C4-2B (cell line): ENCODE measurements at regions not wholly inside any gene's neighbourhood (a gene's known extent, or its start where the extent isn't known, plus 50 kb on each side); places are given as distances from the start of the nearest gene placed in this dataset.

ENCODE experiments used
- H3K27ac ChIP-seq: fragments of 450-650 bp; 2 replicates; pipeline ENCODE4 v1.5.1; 2017
- ZFX ChIP-seq: fragments of 450-650 bp; IDR thresholded peaks from 2 replicates; pipeline ENCODE4 v1.6.1; 2017
- TF ChIP-seq, protein P1 (sequence below): fragments of 450-650 bp; conservative IDR thresholded peaks from 2 replicates; pipeline ENCODE4 v1.5.1; 2017; ENCODE audit warnings: mild to moderate bottlenecking

DNA sequence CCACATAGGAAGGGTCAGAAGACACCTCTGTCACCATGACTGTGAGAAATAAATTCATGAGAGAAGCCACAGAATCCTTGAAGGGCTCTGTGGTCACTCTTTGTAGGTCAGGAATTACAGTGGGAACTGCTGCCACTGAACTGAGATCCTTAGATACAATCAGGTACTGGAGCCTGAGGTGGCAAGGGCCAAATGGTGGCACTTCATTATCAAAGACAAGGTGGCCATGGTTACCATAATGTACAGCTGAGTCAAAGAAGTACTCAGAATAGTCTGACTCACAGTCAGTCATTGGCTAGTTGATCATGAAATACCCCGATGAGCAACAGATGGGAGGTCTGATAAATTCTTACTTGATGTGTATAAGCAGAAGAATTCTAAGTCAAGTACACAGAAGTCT is 131.9 kb downstream of the RTL3 start:
- TF ChIP-seq ZFX: no peak
- TF ChIP-seq, protein P1, sequence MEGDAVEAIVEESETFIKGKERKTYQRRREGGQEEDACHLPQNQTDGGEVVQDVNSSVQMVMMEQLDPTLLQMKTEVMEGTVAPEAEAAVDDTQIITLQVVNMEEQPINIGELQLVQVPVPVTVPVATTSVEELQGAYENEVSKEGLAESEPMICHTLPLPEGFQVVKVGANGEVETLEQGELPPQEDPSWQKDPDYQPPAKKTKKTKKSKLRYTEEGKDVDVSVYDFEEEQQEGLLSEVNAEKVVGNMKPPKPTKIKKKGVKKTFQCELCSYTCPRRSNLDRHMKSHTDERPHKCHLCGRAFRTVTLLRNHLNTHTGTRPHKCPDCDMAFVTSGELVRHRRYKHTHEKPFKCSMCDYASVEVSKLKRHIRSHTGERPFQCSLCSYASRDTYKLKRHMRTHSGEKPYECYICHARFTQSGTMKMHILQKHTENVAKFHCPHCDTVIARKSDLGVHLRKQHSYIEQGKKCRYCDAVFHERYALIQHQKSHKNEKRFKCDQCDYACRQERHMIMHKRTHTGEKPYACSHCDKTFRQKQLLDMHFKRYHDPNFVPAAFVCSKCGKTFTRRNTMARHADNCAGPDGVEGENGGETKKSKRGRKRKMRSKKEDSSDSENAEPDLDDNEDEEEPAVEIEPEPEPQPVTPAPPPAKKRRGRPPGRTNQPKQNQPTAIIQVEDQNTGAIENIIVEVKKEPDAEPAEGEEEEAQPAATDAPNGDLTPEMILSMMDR: no peak

DNA sequence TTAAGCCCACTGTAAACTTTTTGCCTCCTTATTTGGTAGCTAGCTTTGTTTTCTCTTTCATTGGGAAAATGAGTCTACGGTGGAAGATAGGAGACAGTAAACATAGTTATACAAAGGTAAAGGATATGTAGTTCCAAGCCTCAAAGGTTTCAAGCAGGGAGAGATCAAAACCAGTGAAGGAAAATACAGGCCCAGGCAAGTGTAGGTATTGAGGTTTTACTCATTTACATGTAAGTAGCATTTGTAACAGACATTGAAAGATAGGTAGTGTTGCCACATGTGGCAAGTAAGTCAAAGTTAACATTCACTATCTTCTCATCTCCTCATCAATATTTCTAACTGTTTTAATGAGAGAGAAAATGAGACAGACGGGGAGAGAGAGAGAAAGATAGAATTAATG is 136.5 kb downstream of the RTL3 start:
- no peak for TF ChIP-seq ZFX
- TF ChIP-seq, protein P1: no peak
- no peak overlapping the region for H3K27ac ChIP-seq

More for the DNA sequence above, 131.9 kb downstream of the RTL3 start:
- H3K27ac ChIP-seq: no peak overlapping the region

DNA sequence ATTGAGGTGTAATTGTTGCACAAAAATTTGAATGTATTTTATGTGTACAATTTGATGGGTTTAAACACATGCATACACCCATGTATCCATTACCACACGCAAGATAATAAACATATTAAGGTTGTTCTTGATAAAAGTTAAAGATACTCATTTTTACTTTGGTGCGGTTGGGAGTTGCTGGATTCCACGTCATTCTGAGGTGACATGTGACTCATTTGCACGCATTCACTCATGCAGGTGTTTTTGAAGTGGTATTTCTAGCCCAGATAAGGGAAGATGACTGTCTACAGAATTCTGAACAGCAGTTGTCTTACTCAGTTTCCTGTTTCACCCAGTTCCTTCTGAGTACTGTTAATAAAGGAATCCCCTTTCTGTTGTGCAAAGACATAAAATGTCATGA is 142.0 kb downstream of the RTL3 start:
- H3K27ac ChIP-seq: no peak overlapping the region
- TF ChIP-seq, protein P1: no peak
- TF ChIP-seq ZFX: no peak

DNA sequence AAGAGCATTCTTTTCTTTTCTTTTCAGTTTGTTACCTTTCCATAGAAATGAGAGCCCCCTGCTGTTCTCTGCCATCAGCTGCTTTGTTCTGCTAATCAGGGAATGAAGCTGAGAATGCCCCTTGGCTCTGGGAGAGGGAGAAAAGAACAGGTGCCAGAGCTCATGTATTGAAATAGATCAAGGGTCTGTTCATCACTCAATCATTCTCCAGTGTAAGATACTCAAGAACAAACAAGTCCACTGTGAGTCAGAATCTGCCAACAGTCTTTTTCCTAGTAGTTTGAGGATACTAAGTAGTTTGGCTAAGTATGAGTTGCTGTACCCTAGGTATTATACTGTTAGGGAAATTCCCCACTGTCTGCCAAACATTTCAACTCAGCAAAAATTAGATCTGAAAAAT is 144.3 kb downstream of the RTL3 start:
- TF ChIP-seq ZFX: no peak
- TF ChIP-seq, protein P1: no peak
- H3K27ac ChIP-seq: no peak overlapping the region

DNA sequence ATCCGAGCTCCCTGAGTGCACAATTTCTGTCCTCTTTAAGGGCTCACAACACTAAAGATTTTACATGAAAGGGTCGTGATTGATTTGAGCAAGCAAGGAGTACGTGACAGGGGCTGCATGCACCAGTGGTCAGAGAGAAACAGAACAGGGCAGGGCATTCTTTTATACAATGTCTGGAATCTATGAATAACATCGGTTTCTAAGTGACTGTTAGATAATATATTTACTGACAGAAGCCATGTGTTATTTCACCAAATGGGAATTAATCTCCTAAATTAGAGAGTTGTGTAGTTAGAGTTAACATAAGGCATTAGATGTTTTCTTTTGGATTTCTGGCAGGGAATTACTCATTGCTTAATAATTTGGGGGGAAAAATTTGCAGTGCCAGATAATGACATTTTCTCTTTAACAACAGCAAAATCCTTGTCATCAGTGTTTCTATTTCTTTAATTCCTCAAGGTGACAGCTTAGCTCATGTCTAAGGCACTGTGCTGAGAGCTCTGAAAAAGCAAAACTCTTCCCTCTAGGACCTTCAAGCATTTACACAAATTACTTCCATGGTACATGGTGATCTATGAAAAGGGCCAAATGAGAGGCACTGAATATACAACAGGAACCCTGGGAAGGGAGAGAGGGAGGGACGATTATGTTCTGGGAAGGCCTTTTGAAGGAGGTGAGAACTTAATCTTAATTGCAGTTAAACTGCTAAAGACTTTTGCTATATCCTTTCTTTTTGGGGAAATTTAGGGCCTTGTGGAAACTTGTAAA is 145.0 kb downstream of the RTL3 start:
- no peak overlapping the region for H3K27ac ChIP-seq
- TF ChIP-seq, protein P1: no peak
- no peak for TF ChIP-seq ZFX

DNA sequence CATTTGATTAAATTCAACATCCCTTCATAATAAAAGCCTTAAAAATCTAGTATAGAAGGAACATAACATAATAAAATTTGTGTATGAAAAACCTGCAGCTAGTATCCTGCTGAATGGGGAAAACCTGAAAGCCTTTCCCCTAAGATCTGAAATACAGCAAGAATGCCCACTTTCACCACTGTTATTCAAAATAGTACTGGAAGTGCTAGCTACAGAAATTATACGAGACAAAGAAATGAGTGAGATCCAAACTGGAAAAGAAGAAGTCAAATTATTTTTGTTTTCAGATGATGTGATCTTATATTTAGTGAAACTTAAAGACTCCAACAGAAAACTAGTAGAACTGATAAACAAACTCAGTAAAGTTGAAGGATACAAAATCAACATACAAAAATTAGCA is 152.9 kb downstream of the RTL3 start:
- H3K27ac ChIP-seq: no peak overlapping the region
- no peak for TF ChIP-seq ZFX
- TF ChIP-seq, protein P1: no peak

DNA sequence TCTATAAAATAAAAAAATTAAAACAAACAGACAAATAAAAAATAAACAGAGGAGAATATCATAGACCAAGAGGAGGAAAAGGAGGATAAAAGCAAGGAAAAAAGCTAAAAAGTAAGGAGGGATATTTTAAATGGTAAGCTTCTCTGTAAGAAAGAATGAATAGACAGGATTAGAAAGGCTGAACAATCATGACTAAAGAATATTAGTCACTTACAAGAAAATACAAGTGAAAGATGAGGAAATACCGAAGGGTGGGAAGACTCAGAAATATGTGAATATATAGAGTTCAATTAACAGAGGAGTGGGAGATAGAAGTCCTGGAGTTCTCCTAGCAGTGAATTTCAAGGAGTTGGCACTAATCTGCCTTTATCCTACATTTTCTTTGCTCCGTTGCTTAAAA is 162.6 kb downstream of the RTL3 start:
- TF ChIP-seq, protein P1: no peak
- TF ChIP-seq ZFX: no peak
- H3K27ac ChIP-seq: no peak overlapping the region
